ENCODE measurements at regions not wholly inside any gene's neighbourhood (a gene's known extent, or its start where the extent isn't known, plus 50 kb on each side); places are given as distances from the start of the nearest gene placed in this dataset.

DNA sequence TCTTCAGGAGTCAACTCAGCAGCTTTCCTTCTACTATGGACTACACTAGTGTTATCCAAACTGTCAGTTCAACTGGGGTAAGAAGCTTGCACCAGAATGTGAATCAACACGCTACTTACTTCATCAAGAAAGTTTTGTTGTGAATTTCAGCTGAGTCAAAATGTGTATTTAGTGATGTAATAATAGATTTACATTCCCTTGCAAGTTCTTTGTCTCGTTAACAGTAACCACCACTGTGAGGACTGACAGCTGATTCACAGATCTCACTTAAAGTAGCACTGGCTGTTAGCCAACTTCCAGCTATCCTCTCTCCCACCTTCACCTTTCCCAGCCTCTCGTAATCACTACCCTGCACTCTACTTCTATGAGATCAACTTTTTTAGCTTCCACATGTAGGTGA is 445.3 kb downstream of the NTRK2 start:
- ATAC-seq = no peak
- Histone ChIP-seq H3K9me3 (no peaks in the 10 kb centered on the region), H3K36me3 (no peaks in the 10 kb centered on the region), H3K4me1 (no peaks in the 10 kb centered on the region), H3K27me3 (no peaks in the 10 kb centered on the region), H3K27ac (no peak overlapping the region), H3K4me3 (no peak overlapping the region)
- TF ChIP-seq, protein P1, sequence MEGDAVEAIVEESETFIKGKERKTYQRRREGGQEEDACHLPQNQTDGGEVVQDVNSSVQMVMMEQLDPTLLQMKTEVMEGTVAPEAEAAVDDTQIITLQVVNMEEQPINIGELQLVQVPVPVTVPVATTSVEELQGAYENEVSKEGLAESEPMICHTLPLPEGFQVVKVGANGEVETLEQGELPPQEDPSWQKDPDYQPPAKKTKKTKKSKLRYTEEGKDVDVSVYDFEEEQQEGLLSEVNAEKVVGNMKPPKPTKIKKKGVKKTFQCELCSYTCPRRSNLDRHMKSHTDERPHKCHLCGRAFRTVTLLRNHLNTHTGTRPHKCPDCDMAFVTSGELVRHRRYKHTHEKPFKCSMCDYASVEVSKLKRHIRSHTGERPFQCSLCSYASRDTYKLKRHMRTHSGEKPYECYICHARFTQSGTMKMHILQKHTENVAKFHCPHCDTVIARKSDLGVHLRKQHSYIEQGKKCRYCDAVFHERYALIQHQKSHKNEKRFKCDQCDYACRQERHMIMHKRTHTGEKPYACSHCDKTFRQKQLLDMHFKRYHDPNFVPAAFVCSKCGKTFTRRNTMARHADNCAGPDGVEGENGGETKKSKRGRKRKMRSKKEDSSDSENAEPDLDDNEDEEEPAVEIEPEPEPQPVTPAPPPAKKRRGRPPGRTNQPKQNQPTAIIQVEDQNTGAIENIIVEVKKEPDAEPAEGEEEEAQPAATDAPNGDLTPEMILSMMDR (IDR thresholded peaks at IDR 0.05) = no peak
- intact Hi-C loops (cut with DNase I) = no loop called here
- no peak for DNase-seq

DNA sequence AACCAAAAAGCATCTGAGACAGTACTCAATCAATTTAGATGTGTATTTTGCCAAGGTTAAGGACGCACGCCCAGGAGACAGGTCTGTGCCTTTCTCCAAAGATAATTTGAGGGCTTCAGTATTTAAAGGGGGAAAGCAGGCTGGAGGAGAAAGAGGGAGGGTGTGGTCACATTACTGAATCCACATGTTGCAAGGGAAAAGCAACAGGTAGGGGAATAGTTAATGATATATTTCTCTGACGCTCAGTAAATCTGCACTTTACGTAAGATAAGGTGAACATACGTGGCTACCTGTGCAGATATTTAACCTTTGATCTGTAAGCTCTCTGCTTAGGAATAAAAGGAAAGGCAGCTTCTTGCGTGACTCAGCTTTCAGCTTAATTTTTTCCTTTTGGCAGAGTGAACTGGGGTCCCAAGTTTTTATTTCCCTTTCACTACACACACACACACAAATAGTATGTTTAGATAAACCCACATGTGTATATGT is 443.4 kb downstream of the NTRK2 start:
- H3K27me3 ChIP-seq = no peaks in the 10 kb centered on the region
- H3K36me3 ChIP-seq = no peaks in the 10 kb centered on the region
- H3K4me1 ChIP-seq = no peaks in the 10 kb centered on the region
- ATAC-seq = no peak
- no peak overlapping the region for H3K4me3 ChIP-seq
- TF ChIP-seq, protein P1 (IDR thresholded peaks at IDR 0.05) = no peak
- H3K27ac ChIP-seq = no peak overlapping the region
- H3K9me3 ChIP-seq = no peaks in the 10 kb centered on the region
- DNase-seq = no peak
- intact Hi-C loops (cut with DNase I) = no loop called here

DNA sequence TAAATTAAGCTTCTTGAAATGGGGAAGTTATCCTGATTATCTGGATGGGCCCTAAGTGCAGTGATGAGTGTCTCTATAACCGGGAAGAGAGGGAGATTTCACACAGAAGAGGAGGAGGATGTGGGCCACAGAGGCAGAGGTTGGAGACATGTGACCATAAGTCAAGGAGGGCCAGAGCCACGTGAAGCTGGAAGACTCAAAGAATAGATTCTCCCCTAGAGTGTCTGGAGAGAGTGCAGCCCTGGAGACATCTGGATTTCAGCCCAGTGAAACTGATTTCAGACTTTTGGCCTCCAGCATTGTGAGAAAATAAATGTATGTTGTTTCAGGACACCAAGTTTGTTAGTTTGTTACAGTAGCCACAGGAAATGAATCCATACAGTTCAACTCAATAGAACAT is 442.9 kb downstream of the NTRK2 start:
- intact Hi-C loops (cut with DNase I) = no loop called here
- TF ChIP-seq, protein P1 (IDR thresholded peaks at IDR 0.05) = no peak
- Histone ChIP-seq H3K4me3 (no peak overlapping the region), H3K27me3 (no peaks in the 10 kb centered on the region), H3K36me3 (no peaks in the 10 kb centered on the region), H3K4me1 (no peaks in the 10 kb centered on the region), H3K9me3 (no peaks in the 10 kb centered on the region), H3K27ac (no peak overlapping the region)
- no peak for DNase-seq
- ATAC-seq = no peak

DNA sequence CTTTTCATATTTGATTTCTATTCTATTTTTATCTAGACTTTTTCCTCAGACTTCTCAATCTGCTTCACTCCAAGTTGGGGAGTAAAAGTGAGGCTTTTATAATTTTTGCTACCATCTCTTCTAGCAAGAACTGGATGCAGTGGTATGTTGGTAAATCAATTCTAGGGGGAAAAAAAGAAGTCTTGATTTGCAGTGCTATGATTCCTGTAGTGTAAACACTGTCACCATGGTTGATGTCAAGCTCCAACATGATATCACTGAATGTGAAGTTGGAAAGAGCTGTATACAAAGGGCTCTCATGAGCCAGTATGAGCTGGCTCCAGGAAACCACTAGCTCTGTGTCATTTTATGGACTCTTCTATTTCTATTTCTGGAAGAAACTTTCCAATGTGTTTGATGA is 439.2 kb downstream of the NTRK2 start:
- Histone ChIP-seq H3K4me1 (no peaks in the 10 kb centered on the region), H3K27me3 (no peaks in the 10 kb centered on the region), H3K4me3 (no peak overlapping the region), H3K36me3 (no peaks in the 10 kb centered on the region), H3K9me3 (no peaks in the 10 kb centered on the region), H3K27ac (no peak overlapping the region)
- intact Hi-C loops (cut with DNase I) = no loop called here
- no peak for DNase-seq
- no peak for ATAC-seq
- TF ChIP-seq, protein P1 (IDR thresholded peaks at IDR 0.05) = no peak

DNA sequence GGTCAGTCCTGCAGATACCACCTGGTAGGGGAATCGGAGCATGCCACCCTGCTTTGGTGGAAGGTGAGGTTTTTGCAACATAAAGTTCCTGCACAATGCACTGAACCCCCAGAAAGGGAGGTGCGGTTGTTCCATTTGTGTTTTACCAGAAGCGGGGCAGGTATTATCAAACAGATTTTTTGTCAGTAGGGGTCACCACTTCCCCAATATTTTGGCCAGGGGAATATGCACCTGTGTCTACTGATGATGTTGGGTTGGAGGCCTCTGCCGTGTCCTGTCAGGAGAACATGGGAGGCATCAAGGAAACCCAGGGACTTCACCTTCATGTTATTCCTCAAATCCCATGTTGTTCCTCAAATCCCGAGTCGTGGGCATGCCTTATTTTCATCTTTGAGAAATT is 438.7 kb downstream of the NTRK2 start:
- TF ChIP-seq, protein P1 (IDR thresholded peaks at IDR 0.05) = no peak
- Histone ChIP-seq H3K9me3 (no peaks in the 10 kb centered on the region), H3K36me3 (no peaks in the 10 kb centered on the region), H3K4me1 (no peaks in the 10 kb centered on the region), H3K27ac (no peak overlapping the region), H3K27me3 (no peaks in the 10 kb centered on the region), H3K4me3 (no peak overlapping the region)
- DNase-seq = no peak
- intact Hi-C loops (cut with DNase I) = no loop called here
- ATAC-seq = no peak
